ENCODE measurements at regions not wholly inside any gene's neighbourhood (a gene's known extent, or its start where the extent isn't known, plus 50 kb on each side); places are given as distances from the start of the nearest gene placed in this dataset.
A peak's percentile ranks its signal among the peaks of the same experiment; 100 is the strongest.

GRCh38 chr21:33123374-33124123, 53.6 kb downstream of the OLIG1 start:
- Histone ChIP-seq H2AFZ (ENCODE audit: low read depth, low read length) (no peak overlapping the region), H4K20me1 (ENCODE audit: insufficient read depth, low read length) (no peaks in the 10 kb centered on the region), H3K9me3 (ENCODE audit: insufficient read depth, low read depth, low read length) (no peaks in the 10 kb centered on the region), H3K27ac (ENCODE audit: low read depth, low read length) (no peak overlapping the region), H3K4me1 (ENCODE audit: insufficient read depth, low read length) (no peaks in the 10 kb centered on the region), H3K36me3 (ENCODE audit: insufficient read depth, low read length) (no peaks in the 10 kb centered on the region), H3K27me3 (ENCODE audit: insufficient read depth, low read length) (peaks cover 41% of the 10 kb centered on the region), H3K79me2 (ENCODE audit: insufficient read depth, low read length) (no peaks in the 10 kb centered on the region), H3K4me2 (ENCODE audit: low read length) (no peak overlapping the region), H3K9ac (ENCODE audit: low read length) (no peak overlapping the region), H3K4me3 (ENCODE audit: insufficient read depth, low read depth, low read length) (no peak overlapping the region)
- FAIRE-seq (no peak), DNase-seq (ENCODE audit: low read depth) (no peak)
- no peak overlapping the region for H3K4me3 Mint-ChIP-seq (ENCODE audit: unreplicated experiment)
- TF ChIP-seq EZH2 (IDR thresholded peaks at IDR 0.05; ENCODE audit: insufficient read depth, low read length) (no peak), CTCF (IDR thresholded peaks at IDR 0.05; ENCODE audit: insufficient read depth, low read depth, low read length) (no peak)
- H3K9me3 Mint-ChIP-seq (ENCODE audit: unreplicated experiment), result no peaks in the 10 kb centered on the region
- peaks cover 3% of the 10 kb centered on the region for H3K4me1 Mint-ChIP-seq (ENCODE audit: low read depth, unreplicated experiment)
- no peak overlapping the region for H3K27ac Mint-ChIP-seq (ENCODE audit: unreplicated experiment)
- H3K36me3 Mint-ChIP-seq (ENCODE audit: low read depth, unreplicated experiment), result no peaks in the 10 kb centered on the region
- peaks cover 7% of the 10 kb centered on the region for H3K27me3 Mint-ChIP-seq (ENCODE audit: low read depth, unreplicated experiment)

GRCh38 chr21:33124889-33125288, 54.9 kb downstream of the OLIG1 start:
- Mint-ChIP-seq H3K4me1 (ENCODE audit: low read depth, unreplicated experiment) (peaks cover 3% of the 10 kb centered on the region), H3K36me3 (ENCODE audit: low read depth, unreplicated experiment) (no peaks in the 10 kb centered on the region), H3K4me3 (ENCODE audit: unreplicated experiment) (no peak overlapping the region), H3K27ac (ENCODE audit: unreplicated experiment) (no peak overlapping the region), H3K9me3 (ENCODE audit: unreplicated experiment) (no peaks in the 10 kb centered on the region), H3K27me3 (ENCODE audit: low read depth, unreplicated experiment) (peaks cover 12% of the 10 kb centered on the region)
- Histone ChIP-seq H3K4me1 (ENCODE audit: insufficient read depth, low read length) (no peaks in the 10 kb centered on the region), H4K20me1 (ENCODE audit: insufficient read depth, low read length) (no peaks in the 10 kb centered on the region), H3K27me3 (ENCODE audit: insufficient read depth, low read length) (peaks cover 41% of the 10 kb centered on the region), H3K36me3 (ENCODE audit: insufficient read depth, low read length) (no peaks in the 10 kb centered on the region), H3K4me2 (ENCODE audit: low read length) (no peak overlapping the region), H3K9me3 (ENCODE audit: insufficient read depth, low read depth, low read length) (no peaks in the 10 kb centered on the region), H3K27ac (ENCODE audit: low read depth, low read length) (no peak overlapping the region), H3K79me2 (ENCODE audit: insufficient read depth, low read length) (no peaks in the 10 kb centered on the region), H2AFZ (ENCODE audit: low read depth, low read length) (no peak overlapping the region), H3K4me3 (ENCODE audit: insufficient read depth, low read depth, low read length) (no peak overlapping the region), H3K9ac (ENCODE audit: low read length) (no peak overlapping the region)
- DNase-seq (ENCODE audit: low read depth) (no peak), FAIRE-seq (no peak)
- no peak for TF ChIP-seq EZH2 (IDR thresholded peaks at IDR 0.05; ENCODE audit: insufficient read depth, low read length)
- TF ChIP-seq CTCF (IDR thresholded peaks at IDR 0.05; ENCODE audit: insufficient read depth, low read depth, low read length), result no peak

GRCh38 chr21:33125680-33126375, 55.9 kb downstream of the OLIG1 start:
- Histone ChIP-seq H3K27me3 (ENCODE audit: insufficient read depth, low read length) (peaks cover 43% of the 10 kb centered on the region), H3K4me1 (ENCODE audit: insufficient read depth, low read length) (no peaks in the 10 kb centered on the region), H3K27ac (ENCODE audit: low read depth, low read length) (no peak overlapping the region), H3K36me3 (ENCODE audit: insufficient read depth, low read length) (no peaks in the 10 kb centered on the region), H3K79me2 (ENCODE audit: insufficient read depth, low read length) (no peaks in the 10 kb centered on the region), H3K4me3 (ENCODE audit: insufficient read depth, low read depth, low read length) (no peak overlapping the region), H4K20me1 (ENCODE audit: insufficient read depth, low read length) (no peaks in the 10 kb centered on the region), H3K9me3 (ENCODE audit: insufficient read depth, low read depth, low read length) (no peaks in the 10 kb centered on the region), H3K4me2 (ENCODE audit: low read length) (no peak overlapping the region), H3K9ac (ENCODE audit: low read length) (no peak overlapping the region), H2AFZ (ENCODE audit: low read depth, low read length) (no peak overlapping the region)
- TF ChIP-seq CTCF (IDR thresholded peaks at IDR 0.05; ENCODE audit: insufficient read depth, low read depth, low read length), result no peak
- no peak for TF ChIP-seq EZH2 (IDR thresholded peaks at IDR 0.05; ENCODE audit: insufficient read depth, low read length)
- FAIRE-seq, result no peak
- peaks cover 14% of the 10 kb centered on the region for H3K27me3 Mint-ChIP-seq (ENCODE audit: low read depth, unreplicated experiment)
- H3K4me3 Mint-ChIP-seq (ENCODE audit: unreplicated experiment), result no peak overlapping the region
- no peak overlapping the region for H3K27ac Mint-ChIP-seq (ENCODE audit: unreplicated experiment)
- peak; percentile 12 for DNase-seq (ENCODE audit: low read depth)
- no peaks in the 10 kb centered on the region for H3K36me3 Mint-ChIP-seq (ENCODE audit: low read depth, unreplicated experiment)
- H3K4me1 Mint-ChIP-seq (ENCODE audit: low read depth, unreplicated experiment), result peaks cover 3% of the 10 kb centered on the region
- H3K9me3 Mint-ChIP-seq (ENCODE audit: unreplicated experiment), result no peaks in the 10 kb centered on the region
